GM04504 (cell line): ENCODE measurements at regions not wholly inside any gene's neighbourhood (a gene's known extent, or its start where the extent isn't known, plus 50 kb on each side); places are given as distances from the start of the nearest gene placed in this dataset.
"Not testable (repeated sequence)": the region's sequence is repeated elsewhere in the genome, so short reads cannot be mapped to it uniquely, and the experiment has no call there.

Experiments used
- DNase-seq: peaks from one replicate; pipeline ENCODE4 v3.0.0-alpha.2; 2012; ENCODE audit warnings: low read depth

- DNase-seq: no peak
Observed at GRCh38 chr18:56488739-56489138, 149.7 kb downstream of the TXNL1 start.

GRCh38 chr18:56487801-56488200, 150.6 kb downstream of the TXNL1 start:
- DNase-seq: no peak

DNA sequence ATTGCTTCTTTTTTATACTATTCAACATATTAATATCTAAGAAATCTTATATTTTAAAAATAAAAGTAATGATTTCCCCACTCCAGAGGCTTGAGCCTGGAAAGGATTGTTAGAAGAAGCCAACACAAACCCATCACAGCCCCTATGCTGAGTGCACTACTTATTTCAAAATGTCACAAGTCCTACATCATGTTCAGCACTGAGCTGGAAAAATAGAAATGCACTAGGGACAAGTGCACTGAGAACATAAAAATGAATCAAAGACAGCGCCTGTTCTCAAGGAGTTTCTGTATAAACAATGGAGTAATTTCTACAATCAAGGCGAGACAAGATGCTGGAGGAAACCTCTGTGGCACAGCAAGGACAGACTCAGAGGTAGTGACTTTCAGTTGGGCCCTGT, 155.0 kb downstream of the TXNL1 start:
- DNase-seq: no peak

DNA sequence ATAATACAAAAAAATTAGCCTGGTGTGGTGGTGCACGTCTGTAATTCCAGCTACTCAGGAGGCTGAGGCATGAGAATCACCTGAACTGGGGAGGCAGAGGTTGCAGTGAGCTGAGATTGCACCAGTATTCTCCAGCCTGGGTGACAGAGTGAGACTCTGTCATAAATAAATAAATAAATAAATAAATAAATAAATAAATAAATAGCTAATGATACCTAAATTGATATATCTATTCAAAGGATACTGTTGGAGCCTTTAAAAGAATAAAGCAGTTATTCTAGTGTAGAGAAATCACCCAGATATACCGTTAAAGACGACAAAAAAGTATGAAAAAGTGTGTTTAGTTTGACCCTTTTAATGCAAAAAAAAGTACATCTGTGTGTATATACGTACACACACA, 155.6 kb downstream of the TXNL1 start:
- DNase-seq: not testable (repeated sequence)

DNA sequence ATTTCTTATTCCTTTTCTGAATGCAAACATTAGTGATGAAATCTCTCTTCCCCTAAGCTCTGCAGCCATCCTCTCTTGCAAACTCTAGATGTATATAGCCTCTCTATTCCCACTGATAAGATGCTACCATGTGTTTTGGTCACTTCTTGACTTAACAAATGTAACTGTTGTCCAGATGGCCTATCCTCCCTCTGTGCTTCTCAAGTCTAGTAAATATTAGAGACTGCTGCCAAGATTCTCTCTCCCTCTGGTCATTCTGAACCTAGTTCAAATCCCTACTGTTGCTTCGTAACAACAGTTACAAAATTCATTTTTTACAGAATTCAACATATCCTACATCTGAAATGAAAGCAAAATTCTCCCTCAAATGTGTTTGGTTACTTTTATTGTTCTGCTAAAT, 156.6 kb downstream of the TXNL1 start:
- DNase-seq: no peak

GRCh38 chr18:56479841-56480240, 158.6 kb downstream of the TXNL1 start:
- no peak for DNase-seq

DNA sequence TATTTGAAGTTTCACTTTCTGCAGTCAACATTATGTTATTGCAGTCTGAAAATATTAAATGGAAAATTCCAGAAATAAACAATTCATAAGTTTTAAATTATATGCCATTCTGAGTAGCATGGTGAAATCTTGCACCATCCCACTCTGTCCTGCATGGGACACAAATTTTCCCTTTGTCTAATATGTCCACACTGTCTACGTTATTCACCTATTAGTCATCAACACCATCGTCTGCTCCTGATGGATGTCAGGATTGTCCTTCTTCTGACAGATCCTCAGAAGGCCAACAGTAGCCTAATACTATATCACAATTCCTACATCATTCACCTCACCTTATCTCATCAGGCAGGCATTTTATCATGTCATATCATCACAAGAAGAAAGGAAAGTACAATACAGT, 163.1 kb downstream of the TXNL1 start:
- no peak for DNase-seq

- no peak for DNase-seq
Observed at GRCh38 chr18:56473400-56474024, 164.9 kb downstream of the TXNL1 start.

DNA sequence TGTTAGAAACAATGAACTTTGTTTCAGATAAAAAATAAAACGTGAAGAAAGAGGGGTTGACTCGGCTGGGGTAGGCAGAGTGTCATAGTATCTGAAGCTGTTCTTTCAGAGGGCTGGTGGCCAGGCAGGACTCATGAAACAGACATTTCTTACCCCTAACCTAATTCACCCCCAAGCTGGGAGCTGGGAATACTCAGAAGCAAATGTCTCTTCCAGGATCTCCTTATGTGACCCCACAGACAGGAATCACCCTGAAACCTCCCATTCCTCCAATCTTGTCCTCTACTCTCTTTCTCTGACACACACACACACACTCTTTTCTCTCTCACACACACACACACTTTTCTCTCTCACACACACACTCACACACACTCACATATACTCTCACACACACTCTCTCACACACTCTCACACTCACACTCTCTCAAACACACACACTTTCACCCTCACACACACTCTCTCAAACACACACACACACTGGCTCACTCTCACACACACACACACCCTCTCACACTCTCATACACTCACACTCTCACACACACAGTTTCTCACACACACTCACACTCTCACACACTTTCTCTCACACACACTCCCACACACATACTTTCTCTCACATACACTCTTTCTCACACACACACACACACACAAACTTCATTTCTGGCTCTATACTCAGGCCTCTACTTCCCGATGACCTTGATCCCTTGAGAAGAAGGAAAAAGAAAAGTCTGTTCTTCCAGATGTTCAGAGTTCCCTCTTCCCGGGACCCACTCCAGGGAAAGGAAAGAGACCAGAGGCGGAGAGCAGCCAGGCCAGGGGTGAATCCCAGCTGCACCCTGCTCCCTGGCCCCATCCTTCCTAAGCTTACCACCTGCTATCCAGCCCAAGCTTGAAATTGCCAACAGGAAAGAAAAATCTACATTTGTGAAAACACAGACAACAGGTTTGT, 167.7 kb downstream of the TXNL1 start:
- no peak for DNase-seq

GRCh38 chr18:56469582-56469981, 168.8 kb downstream of the TXNL1 start:
- no peak for DNase-seq

GRCh38 chr18:56468396-56468795, 170.0 kb downstream of the TXNL1 start:
- DNase-seq: no peak

GRCh38 chr18:56462276-56462675, 176.1 kb downstream of the TXNL1 start:
- DNase-seq: no peak

DNA sequence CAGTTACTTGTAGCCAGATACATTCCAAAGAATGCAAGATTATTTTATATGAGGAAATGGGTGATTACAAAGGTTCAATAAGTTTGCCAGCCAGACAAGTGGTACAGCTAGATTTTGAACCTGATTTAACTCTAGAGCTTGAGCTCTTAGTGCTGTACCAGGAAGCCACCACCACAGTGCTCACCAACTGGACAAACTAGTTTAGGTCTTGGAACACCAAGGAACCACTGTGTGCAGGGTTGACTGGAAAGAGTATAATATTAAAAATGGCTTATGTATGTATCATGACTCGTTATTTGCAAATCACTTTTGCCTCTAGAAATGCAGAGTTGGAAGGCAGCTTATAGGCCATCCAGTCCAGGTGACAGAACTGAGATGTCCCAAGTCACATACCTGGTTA, 177.2 kb downstream of the TXNL1 start:
- no peak for DNase-seq

- no peak for DNase-seq
Observed at GRCh38 chr18:56460581-56460980, 177.8 kb downstream of the TXNL1 start.

DNA sequence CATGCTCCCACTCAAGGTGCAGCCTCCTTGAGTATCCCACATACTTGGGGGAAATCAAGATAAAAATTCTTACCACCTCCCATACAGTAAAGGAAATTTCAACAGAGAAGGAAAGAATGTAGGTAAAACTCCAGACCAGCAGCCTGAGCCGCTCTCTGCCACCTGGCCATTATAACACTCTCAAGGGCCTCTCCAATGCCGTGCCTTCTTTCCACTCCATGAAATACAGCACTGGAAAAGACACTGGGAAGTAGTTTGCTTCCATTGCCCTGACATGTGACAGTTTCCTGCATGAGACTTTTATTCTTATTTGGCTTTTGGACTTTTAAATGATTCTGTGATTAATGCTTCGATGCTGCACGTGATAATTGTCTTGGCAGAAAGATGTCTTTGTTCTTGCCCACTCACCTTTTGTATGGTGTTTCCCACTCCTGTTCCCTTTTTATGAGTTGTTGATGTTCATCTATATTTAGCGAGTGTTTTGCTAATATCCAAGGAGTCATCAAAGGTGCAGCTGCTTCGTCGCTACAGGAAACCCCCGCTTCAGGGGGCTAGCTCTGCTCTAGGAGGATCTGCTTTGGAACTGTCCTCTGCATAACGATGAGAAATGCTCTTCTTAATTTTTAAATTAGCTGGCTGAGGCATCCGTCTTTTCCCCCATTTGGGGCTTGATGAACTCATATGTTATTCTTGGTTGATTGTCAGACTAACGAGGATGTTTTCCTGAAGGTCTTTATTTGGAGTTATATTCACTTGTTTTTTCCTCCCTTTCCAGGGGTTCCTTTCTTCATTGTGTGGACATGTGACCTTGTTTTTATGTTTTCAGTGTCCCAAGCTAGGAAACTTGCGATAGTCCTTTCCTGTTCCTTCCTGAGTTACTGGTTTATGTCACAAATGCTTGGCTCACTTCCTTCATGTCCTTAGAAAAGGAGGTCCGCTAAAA, 179.4 kb downstream of the TXNL1 start:
- no peak for DNase-seq

DNA sequence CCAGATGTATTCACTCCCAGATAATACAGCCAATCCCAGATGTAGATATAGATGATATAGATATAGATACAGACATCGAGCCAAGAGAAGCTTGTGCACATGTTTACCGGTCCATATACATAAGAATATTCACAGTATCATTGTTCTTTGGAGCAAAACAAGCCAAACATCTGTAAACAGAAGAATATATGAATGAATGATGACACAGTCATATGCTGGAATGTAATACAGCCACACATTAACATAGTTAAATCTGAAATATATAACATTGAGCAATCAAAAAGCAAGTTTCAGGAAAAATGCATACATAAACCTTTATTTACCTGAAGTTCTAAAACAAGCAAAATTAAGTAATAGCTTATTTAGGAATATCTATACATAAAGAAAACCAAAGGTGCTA, 182.5 kb downstream of the TXNL1 start:
- no peak for DNase-seq

GRCh38 chr18:56455141-56455540, 183.3 kb downstream of the TXNL1 start:
- no peak for DNase-seq

- DNase-seq: no peak
Observed at GRCh38 chr18:56453631-56454030, 184.8 kb downstream of the TXNL1 start.

GRCh38 chr18:56451188-56451587, 187.2 kb downstream of the TXNL1 start:
- DNase-seq: no peak

DNA sequence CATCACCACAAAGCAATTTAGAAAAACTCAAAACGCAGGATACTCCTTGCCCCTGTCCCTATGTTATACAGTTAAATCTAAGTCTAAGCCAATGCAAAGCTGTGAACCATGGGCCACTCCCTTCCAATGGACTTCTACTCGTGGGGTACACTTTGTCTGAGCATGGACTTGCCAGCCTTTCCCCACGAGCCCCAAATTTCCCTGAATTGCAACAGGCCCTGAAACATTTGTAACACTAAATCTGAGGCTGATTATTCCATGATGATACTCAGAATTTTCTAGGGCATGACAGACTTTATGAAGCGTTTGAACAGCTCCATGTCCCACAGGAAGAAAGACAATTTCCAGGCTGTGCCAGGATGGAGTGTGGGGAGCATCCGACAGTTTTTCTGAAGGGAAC, 189.6 kb downstream of the TXNL1 start:
- no peak for DNase-seq

- no peak for DNase-seq
Observed at GRCh38 chr18:56445422-56445821, 193.0 kb downstream of the TXNL1 start.

GRCh38 chr18:56444201-56444600, 194.2 kb downstream of the TXNL1 start:
- no peak for DNase-seq
